ENCODE measurements at regions not wholly inside any gene's neighbourhood (a gene's known extent, or its start where the extent isn't known, plus 50 kb on each side); places are given as distances from the start of the nearest gene placed in this dataset.
A peak's percentile ranks its signal among the peaks of the same experiment; 100 is the strongest.
"Not testable (repeated sequence)": the region's sequence is repeated elsewhere in the genome, so short reads cannot be mapped to it uniquely, and the experiment has no call there.

GRCh38 chr4:155032521-155033229 is 175.8 kb upstream of the NPY2R start:
- no peak for DNase-seq

DNA sequence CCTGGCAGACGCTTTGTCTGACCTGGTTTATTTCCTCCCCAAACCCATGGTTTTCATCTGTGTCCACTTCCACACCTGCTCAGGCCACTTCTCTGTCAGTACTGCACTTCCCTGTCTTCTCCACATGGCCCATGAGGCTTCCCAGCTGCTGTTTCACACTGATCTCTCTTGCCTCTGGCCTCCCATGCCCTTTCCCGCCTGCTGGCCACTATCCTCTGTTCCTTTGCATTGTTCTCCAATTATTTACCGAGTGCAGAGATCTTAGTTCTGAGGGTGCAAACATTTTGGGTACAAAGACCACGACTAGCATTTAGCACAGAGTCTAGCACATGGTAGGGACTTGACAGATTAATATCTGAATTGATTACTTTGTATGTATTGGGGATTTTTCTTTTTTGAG is 174.8 kb upstream of the NPY2R start:
- no peak for DNase-seq

- DNase-seq: no peak
Observed at GRCh38 chr4:155037031-155037430, 171.4 kb upstream of the NPY2R start.

- no peak for DNase-seq
Observed at GRCh38 chr4:155038459-155038858, 170.0 kb upstream of the NPY2R start.

- DNase-seq: no peak
Observed at GRCh38 chr4:155039162-155039561, 169.3 kb upstream of the NPY2R start.

DNA sequence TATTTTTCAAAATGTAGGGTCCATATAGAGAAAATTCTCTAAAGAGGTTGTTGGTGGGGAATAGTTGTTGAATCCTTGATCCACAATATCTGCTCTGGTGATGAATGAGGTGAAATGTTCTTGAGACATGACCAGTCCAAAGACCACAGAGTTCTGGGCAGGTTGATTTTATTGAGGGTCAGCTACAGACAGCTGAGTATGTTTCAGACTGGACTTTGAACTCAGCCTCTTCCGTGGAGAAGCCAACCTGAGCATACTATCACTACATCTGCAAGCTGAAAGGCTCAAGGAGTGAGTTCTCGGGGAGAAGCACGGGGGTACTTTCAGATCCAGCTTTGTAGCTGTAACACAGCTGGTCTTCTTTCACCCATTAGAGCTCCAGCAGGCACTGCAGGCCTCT is 168.4 kb upstream of the NPY2R start:
- DNase-seq: no peak

DNA sequence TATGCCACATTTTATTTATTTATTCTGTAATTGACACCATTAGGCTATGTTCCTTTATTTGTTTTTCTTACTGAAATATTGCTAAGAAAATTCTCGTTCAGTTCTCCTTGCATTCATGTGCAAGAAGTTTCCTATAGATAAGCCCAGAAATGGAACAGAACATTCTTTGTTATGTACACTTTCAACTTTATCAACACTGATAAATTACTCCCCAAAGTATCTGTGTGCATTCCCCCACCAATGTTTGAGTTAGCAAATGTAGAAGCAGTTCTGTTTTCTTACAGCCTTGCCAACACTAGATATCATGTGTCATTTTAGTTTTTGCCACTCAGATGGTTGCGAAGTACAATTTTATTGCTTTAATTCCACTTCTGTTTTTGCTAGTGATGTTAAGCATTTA is 166.4 kb upstream of the NPY2R start:
- no peak for DNase-seq

DNA sequence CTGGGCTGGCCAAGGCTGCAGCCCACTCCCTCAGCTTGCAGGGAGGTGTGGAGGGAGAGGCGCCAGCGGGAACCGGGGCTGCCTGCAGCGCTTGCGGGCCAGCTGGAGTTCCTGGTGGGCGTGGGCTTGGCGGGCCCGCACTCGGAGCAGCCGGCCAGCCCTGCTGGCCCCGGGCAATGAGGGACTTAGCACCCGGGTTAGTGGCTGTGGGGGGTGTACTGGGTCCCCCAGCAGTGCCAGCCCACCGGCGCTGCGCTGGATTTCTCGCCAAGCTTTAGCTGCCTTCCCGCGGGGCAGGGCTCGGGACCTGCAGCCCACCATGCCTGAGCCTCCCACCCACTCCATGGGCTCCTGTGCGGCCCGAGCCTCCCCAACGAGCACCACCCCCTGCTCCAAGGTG is 164.2 kb upstream of the NPY2R start:
- DNase-seq: not testable (repeated sequence)

- no peak for DNase-seq
Observed at GRCh38 chr4:155047755-155048154, 160.7 kb upstream of the NPY2R start.

- DNase-seq: not testable (repeated sequence)
Observed at GRCh38 chr4:155054042-155054441, 154.4 kb upstream of the NPY2R start.

GRCh38 chr4:155060419-155060818 is 148.0 kb upstream of the NPY2R start:
- no peak for DNase-seq

- no peak for DNase-seq
Observed at GRCh38 chr4:155060873-155061272, 147.6 kb upstream of the NPY2R start.

- no peak for DNase-seq
Observed at GRCh38 chr4:155062948-155063347, 145.5 kb upstream of the NPY2R start.

GRCh38 chr4:155064934-155065333 is 143.5 kb upstream of the NPY2R start:
- not testable (repeated sequence) for DNase-seq

GRCh38 chr4:155066871-155067270 is 141.6 kb upstream of the NPY2R start:
- DNase-seq: no peak

DNA sequence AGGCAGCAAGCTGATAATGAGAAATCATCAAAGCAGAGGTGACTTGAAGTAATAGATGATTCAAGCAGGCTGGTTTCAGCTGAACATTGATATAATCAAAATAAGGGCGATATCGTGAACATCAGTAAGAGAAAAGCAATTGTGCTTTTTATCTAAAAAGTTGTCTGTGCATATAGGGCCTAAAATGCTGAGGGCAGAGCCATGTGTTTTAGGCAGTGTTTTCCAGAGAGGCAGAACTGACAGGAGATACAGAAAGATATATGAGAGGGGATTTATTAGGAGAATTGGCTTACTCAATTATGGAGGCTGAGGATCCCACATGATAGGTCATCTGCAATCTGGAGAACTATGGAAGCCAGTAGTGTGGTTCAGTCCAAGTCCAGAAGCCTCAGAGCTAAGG is 136.5 kb upstream of the NPY2R start:
- DNase-seq: no peak

- DNase-seq: no peak
Observed at GRCh38 chr4:155072417-155072816, 136.0 kb upstream of the NPY2R start.

DNA sequence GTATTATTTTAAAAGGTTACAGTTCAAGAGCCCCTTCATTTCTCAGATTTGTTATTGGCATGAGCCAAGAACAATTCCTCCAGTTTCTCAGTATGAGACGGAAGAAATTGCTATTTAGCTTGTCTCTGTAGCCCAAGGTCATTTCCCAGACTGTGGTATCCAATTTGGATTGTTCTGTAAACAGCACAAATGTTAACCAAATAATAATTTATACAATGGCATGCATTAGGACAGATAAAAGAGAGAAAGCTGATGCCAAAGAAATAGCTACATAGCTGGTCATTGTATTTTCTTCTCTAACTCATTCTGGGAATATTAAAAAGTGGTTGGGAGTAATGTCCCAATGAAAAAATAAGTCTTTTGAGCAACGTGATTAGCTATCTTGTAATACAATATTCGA is 134.6 kb upstream of the NPY2R start:
- DNase-seq: no peak

- DNase-seq: peak; percentile 32
Observed at GRCh38 chr4:155076256-155076785, 132.1 kb upstream of the NPY2R start.

- no peak for DNase-seq
Observed at GRCh38 chr4:155077452-155078229, 130.8 kb upstream of the NPY2R start.

GRCh38 chr4:155079871-155080270 is 128.6 kb upstream of the NPY2R start:
- DNase-seq: no peak

GRCh38 chr4:155081222-155081621 is 127.2 kb upstream of the NPY2R start:
- DNase-seq: no peak

- DNase-seq: no peak
Observed at GRCh38 chr4:155085843-155086530, 122.4 kb upstream of the NPY2R start.

All from tongue (tissue), 1 donor.